ENCODE measurements at regions not wholly inside any gene's neighbourhood (a gene's known extent, or its start where the extent isn't known, plus 50 kb on each side); places are given as distances from the start of the nearest gene placed in this dataset.
"Not testable (repeated sequence)": the region's sequence is repeated elsewhere in the genome, so short reads cannot be mapped to it uniquely, and the experiment has no call there.

GRCh38 chr4:4643743-4644142 lies 101.9 kb upstream of the STX18 start:
- not testable (repeated sequence) for TF ChIP-seq CTCF (IDR thresholded peaks at IDR 0.05; ENCODE audit: low read depth, low read length, poor library complexity, severe bottlenecking); EZH2phosphoT487 (IDR thresholded peaks at IDR 0.05; ENCODE audit: borderline replicate concordance, low read length)
